NCI-H2196 treated with DMSO at 0.1 percent for 48 hours (cell line): ENCODE measurements at regions not wholly inside any gene's neighbourhood (a gene's known extent, or its start where the extent isn't known, plus 50 kb on each side); places are given as distances from the start of the nearest gene placed in this dataset.

Experiments
- DNase-seq: peaks from one replicate; lab custom pipeline; 2025; ENCODE audit not compliant: unreplicated experiment; lab: John Stamatoyannopoulos, UW

GRCh38 chr6:19128701-19129100 is 708.5 kb upstream of the ID4 start:
- no peak for DNase-seq

- no peak for DNase-seq
Observed at GRCh38 chr6:19135706-19136105, 701.5 kb upstream of the ID4 start.

- DNase-seq = no peak
Observed at GRCh38 chr6:19137505-19137904, 699.7 kb upstream of the ID4 start.

GRCh38 chr6:19142275-19142674 is 694.9 kb upstream of the ID4 start:
- DNase-seq = no peak

- no peak for DNase-seq
Observed at GRCh38 chr6:19150307-19150706, 686.9 kb upstream of the ID4 start.

GRCh38 chr6:19153270-19153980 is 683.7 kb upstream of the ID4 start:
- no peak for DNase-seq

GRCh38 chr6:19153981-19154295 is 683.2 kb upstream of the ID4 start:
- DNase-seq = no peak

GRCh38 chr6:19156443-19156842 is 680.7 kb upstream of the ID4 start:
- DNase-seq = no peak

- DNase-seq = no peak
Observed at GRCh38 chr6:19157486-19157885, 679.7 kb upstream of the ID4 start.

- no peak for DNase-seq
Observed at GRCh38 chr6:19158586-19158985, 678.6 kb upstream of the ID4 start.

GRCh38 chr6:19159089-19159488 is 678.1 kb upstream of the ID4 start:
- no peak for DNase-seq

GRCh38 chr6:19159561-19159960 is 677.6 kb upstream of the ID4 start:
- no peak for DNase-seq

GRCh38 chr6:19160081-19160730 is 677.0 kb upstream of the ID4 start:
- DNase-seq = no peak

- DNase-seq = no peak
Observed at GRCh38 chr6:19167251-19167650, 669.9 kb upstream of the ID4 start.

- no peak for DNase-seq
Observed at GRCh38 chr6:19169366-19169765, 667.8 kb upstream of the ID4 start.

GRCh38 chr6:19175023-19175422 is 662.1 kb upstream of the ID4 start:
- DNase-seq = no peak

GRCh38 chr6:19180348-19181072 is 656.7 kb upstream of the ID4 start:
- no peak for DNase-seq

- DNase-seq = no peak
Observed at GRCh38 chr6:19181211-19181610, 656.0 kb upstream of the ID4 start.

GRCh38 chr6:19193624-19194023 is 643.5 kb upstream of the ID4 start:
- no peak for DNase-seq

- DNase-seq = no peak
Observed at GRCh38 chr6:19204445-19204844, 632.7 kb upstream of the ID4 start.

GRCh38 chr6:19205076-19205475 is 632.1 kb upstream of the ID4 start:
- DNase-seq = no peak

GRCh38 chr6:19209202-19209601 is 628.0 kb upstream of the ID4 start:
- no peak for DNase-seq
